NCI-H2196 (cell line): ENCODE measurements at regions not wholly inside any gene's neighbourhood (a gene's known extent, or its start where the extent isn't known, plus 50 kb on each side); places are given as distances from the start of the nearest gene placed in this dataset.

Experiments used
- DNase-seq: peaks from one replicate; lab custom pipeline; 2025; ENCODE audit not compliant: unreplicated experiment; lab: John Stamatoyannopoulos, UW

GRCh38 chr5:159527546-159528254 is 197.4 kb upstream of the IL12B start:
- no peak for DNase-seq

GRCh38 chr5:159531554-159532105 is 201.3 kb upstream of the IL12B start:
- DNase-seq: no peak

GRCh38 chr5:159533197-159533596 is 202.9 kb upstream of the IL12B start:
- DNase-seq: no peak

- DNase-seq: no peak
These were observed 205.9 kb upstream of the IL12B start for GRCh38 chr5:159536166-159536565.

- no peak for DNase-seq
These were observed 206.4 kb upstream of the IL12B start for GRCh38 chr5:159536646-159537045.

- no peak for DNase-seq
These were observed 209.4 kb upstream of the IL12B start for GRCh38 chr5:159539678-159540077.

- DNase-seq: no peak
These were observed 213.0 kb upstream of the IL12B start for GRCh38 chr5:159543326-159543725.

GRCh38 chr5:159545156-159545555 is 214.9 kb upstream of the IL12B start:
- DNase-seq: no peak

- DNase-seq: no peak
These were observed 217.3 kb upstream of the IL12B start for GRCh38 chr5:159547466-159548195.

GRCh38 chr5:159548517-159548916 is 218.2 kb upstream of the IL12B start:
- DNase-seq: no peak

GRCh38 chr5:159549046-159549445 is 218.8 kb upstream of the IL12B start:
- DNase-seq: no peak

GRCh38 chr5:159550951-159551350 is 220.7 kb upstream of the IL12B start:
- DNase-seq: no peak

GRCh38 chr5:159552751-159553150 is 222.5 kb upstream of the IL12B start:
- no peak for DNase-seq

GRCh38 chr5:159553792-159554191 is 223.5 kb upstream of the IL12B start:
- DNase-seq: no peak

GRCh38 chr5:159555084-159555483 is 224.8 kb upstream of the IL12B start:
- no peak for DNase-seq

- no peak for DNase-seq
These were observed 229.1 kb upstream of the IL12B start for GRCh38 chr5:159559337-159559736.

GRCh38 chr5:159560088-159560487 is 229.8 kb upstream of the IL12B start:
- no peak for DNase-seq

- DNase-seq: no peak
These were observed 233.7 kb upstream of the IL12B start for GRCh38 chr5:159564031-159564430.

- no peak for DNase-seq
These were observed 236.5 kb upstream of the IL12B start for GRCh38 chr5:159566832-159567231.

- DNase-seq: no peak
These were observed 237.2 kb upstream of the IL12B start for GRCh38 chr5:159567461-159567860.

- no peak for DNase-seq
These were observed 241.4 kb upstream of the IL12B start for GRCh38 chr5:159571501-159572244.

- no peak for DNase-seq
These were observed 246.6 kb upstream of the IL12B start for GRCh38 chr5:159576902-159577301.
